Adrenal gland (tissue), 9 donors: ENCODE measurements at regions not wholly inside any gene's neighbourhood (a gene's known extent, or its start where the extent isn't known, plus 50 kb on each side); places are given as distances from the start of the nearest gene placed in this dataset.

ENCODE experiments used
- DNase-seq, 7 donors: peaks; one replicate each; pipeline ENCODE4 v3.0.0-alpha.2; 2019 to 2020
- H3K27ac ChIP-seq, 5 donors: fragments of 200-600 bp; sonication (generic) in 4 of 5; 1 replicate in 3 of 5; 2 replicates in 2 of 5; pipeline versions ENCODE4 v1.5.1 to v1.8.0; 2016 to 2020; ENCODE audit warnings: mild to moderate bottlenecking in 1 of 5
- H3K27me3 ChIP-seq: fragments of 200-600 bp; 2 replicates; pipeline ENCODE4 v1.8.0; 2021
- H3K36me3 ChIP-seq, 2 donors: fragments of 200-600 bp; replicated peaks in 1 of 2; 1 replicate in 1 of 2; 2 replicates in 1 of 2; pipeline versions ENCODE4 v1.5.1 to v1.8.0; 2018 to 2022
- H3K4me1 ChIP-seq, 2 donors: fragments of 200-600 bp; replicated peaks in 1 of 2; 1 replicate in 1 of 2; 2 replicates in 1 of 2; pipeline versions ENCODE4 v1.5.1 to v1.8.0; 2018 to 2021
- H3K4me3 ChIP-seq, 4 donors: fragments of 200-600 bp; sonication (generic) in 3 of 4; one replicate each; pipeline ENCODE4 v1.5.1; 2016 to 2018
- H3K9me3 ChIP-seq, 3 donors: fragments of 200-600 bp; sonication (generic) in 1 of 3; replicated peaks in 1 of 3; 1 replicate in 2 of 3; 2 replicates in 1 of 3; pipeline versions ENCODE4 v1.5.1 to v1.8.0; 2016 to 2021
- POLR2A ChIP-seq, 2 donors: fragments of 450-650 bp; IDR thresholded peaks; one replicate each; pipeline ENCODE4 v1.6.1; 2017; ENCODE audit warnings: antibody characterized with exemption in 2 of 2, mild to moderate bottlenecking in 2 of 2, moderate library complexity in 1 of 2
- WGBS, 4 donors: extraction: QIAGEN DNeasy Blood & Tissue Kit in 2 of 4; methylation state at CpG; one replicate each; pipeline versions ENCODE4 v1.1.5 to v1.1.7; 2013 to 2017; 5-methylcytosine and 5-hydroxymethylcytosine counted together
- intact Hi-C, 2 donors: fragments of 100-400 bp; cut with DNase I; formaldehyde crosslinking; loops; one replicate each; pipeline versions ENCODE4 v1.14.1 to v1.15.0; 2022 to 2023
- TF ChIP-seq, protein P1 (sequence below), 6 experiments: fragments of 450-650 bp in 4 of 6; fragments of 200-600 bp in 2 of 6; sonication (generic) in 1 of 6; IDR thresholded peaks; 1 replicate in 5 of 6; 2 replicates in 1 of 6; pipeline versions ENCODE4 v1.5.1 to v1.8.0; 2016 to 2021; ENCODE audit warnings: antibody characterized with exemption in 6 of 6, mild to moderate bottlenecking in 2 of 6, moderate library complexity in 1 of 6
- donor health status: healthy with polysubstance abuse.
- donor health status: Bipolar disorder and iron deficiency.
- donor health status: DM: yes; HTN: yes; CAD: no.
- donor health status: DM: no; HTN: no; CAD: no.
- donor health status: DM: no; HTN: no; CAD: no.

- Histone ChIP-seq H3K36me3 (no peaks in the 10 kb centered on the region), H3K27me3 (no peaks in the 10 kb centered on the region), H3K9me3 (no peaks in the 10 kb centered on the region), H3K4me1 (no peaks in the 10 kb centered on the region), H3K27ac (no peak overlapping the region), H3K4me3 (no peak overlapping the region)
- intact Hi-C loops, result no loop called here
- DNase-seq, result no peak
- TF ChIP-seq, protein P1, sequence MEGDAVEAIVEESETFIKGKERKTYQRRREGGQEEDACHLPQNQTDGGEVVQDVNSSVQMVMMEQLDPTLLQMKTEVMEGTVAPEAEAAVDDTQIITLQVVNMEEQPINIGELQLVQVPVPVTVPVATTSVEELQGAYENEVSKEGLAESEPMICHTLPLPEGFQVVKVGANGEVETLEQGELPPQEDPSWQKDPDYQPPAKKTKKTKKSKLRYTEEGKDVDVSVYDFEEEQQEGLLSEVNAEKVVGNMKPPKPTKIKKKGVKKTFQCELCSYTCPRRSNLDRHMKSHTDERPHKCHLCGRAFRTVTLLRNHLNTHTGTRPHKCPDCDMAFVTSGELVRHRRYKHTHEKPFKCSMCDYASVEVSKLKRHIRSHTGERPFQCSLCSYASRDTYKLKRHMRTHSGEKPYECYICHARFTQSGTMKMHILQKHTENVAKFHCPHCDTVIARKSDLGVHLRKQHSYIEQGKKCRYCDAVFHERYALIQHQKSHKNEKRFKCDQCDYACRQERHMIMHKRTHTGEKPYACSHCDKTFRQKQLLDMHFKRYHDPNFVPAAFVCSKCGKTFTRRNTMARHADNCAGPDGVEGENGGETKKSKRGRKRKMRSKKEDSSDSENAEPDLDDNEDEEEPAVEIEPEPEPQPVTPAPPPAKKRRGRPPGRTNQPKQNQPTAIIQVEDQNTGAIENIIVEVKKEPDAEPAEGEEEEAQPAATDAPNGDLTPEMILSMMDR (IDR thresholded peaks at IDR 0.05), result no peak
- TF ChIP-seq POLR2A (IDR thresholded peaks at IDR 0.05), result no peak
Observed at GRCh38 chr5:102578362-102578761, 79.6 kb upstream of the SLCO6A1 start.

- H3K4me3 ChIP-seq, result no peak overlapping the region
- H3K36me3 ChIP-seq, result no peaks in the 10 kb centered on the region
- no peak overlapping the region for H3K27ac ChIP-seq
- 89 to 92% (median 91%) methylated on average over 1 of the region's 1 CpG for WGBS, 4 donors
- DNase-seq, result no peak
- H3K27me3 ChIP-seq, result no peaks in the 10 kb centered on the region
- intact Hi-C loops, result no loop called here
- H3K9me3 ChIP-seq, result no peaks in the 10 kb centered on the region
- no peaks in the 10 kb centered on the region for H3K4me1 ChIP-seq
- no peak for TF ChIP-seq POLR2A (IDR thresholded peaks at IDR 0.05)
Observed at GRCh38 chr5:102579379-102579778, 80.6 kb upstream of the SLCO6A1 start.

- Histone ChIP-seq H3K36me3 (no peaks in the 10 kb centered on the region), H3K27me3 (no peaks in the 10 kb centered on the region), H3K4me3 (no peak overlapping the region), H3K27ac (no peak overlapping the region), H3K9me3 (no peaks in the 10 kb centered on the region), H3K4me1 (no peaks in the 10 kb centered on the region)
- intact Hi-C loops, result loop anchor here in 1 of 2 donors (10.0 kb wide), 2 partner anchors 84 to 564 kb away; no protein-coding TSS in a partner anchor
- DNase-seq, result no peak
- TF ChIP-seq, protein P1 (IDR thresholded peaks at IDR 0.05), result no peak
- TF ChIP-seq POLR2A (IDR thresholded peaks at IDR 0.05), result no peak
Observed at GRCh38 chr5:102581011-102581410, 82.2 kb upstream of the SLCO6A1 start.

DNA sequence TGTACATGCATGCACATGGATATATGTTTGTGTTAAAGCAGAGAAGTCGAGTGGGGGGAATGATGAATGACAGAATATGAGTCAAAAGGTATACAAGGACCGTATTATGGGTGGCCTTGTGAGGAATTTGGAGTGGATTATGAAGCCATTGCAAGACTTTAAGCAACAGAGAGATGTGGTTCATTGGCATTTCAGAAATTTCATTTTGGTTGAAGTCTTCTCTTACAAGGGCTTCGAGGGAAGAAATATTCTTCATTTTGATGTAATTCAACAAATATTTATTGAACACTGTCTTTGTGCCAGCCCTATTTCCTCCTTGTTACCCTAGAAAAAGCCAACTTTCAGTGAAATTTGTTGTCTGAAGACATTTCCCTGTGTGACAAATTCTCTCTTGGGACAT lies 83.9 kb upstream of the SLCO6A1 start:
- H3K9me3 ChIP-seq, result no peaks in the 10 kb centered on the region
- H3K27me3 ChIP-seq, result no peaks in the 10 kb centered on the region
- no peak overlapping the region for H3K4me3 ChIP-seq
- no peaks in the 10 kb centered on the region for H3K4me1 ChIP-seq
- TF ChIP-seq, protein P1 (IDR thresholded peaks at IDR 0.05), result no peak
- TF ChIP-seq POLR2A (IDR thresholded peaks at IDR 0.05), result no peak
- no peak overlapping the region for H3K27ac ChIP-seq
- intact Hi-C loops, result loop anchor here in 1 of 2 donors (10.0 kb wide), 2 partner anchors 82 to 562 kb away; no protein-coding TSS in a partner anchor
- WGBS, 4 donors, result 57 to 70% (median 62%) methylated on average over 3 of the region's 3 CpGs
- no peak for DNase-seq
- H3K36me3 ChIP-seq, result no peaks in the 10 kb centered on the region

DNA sequence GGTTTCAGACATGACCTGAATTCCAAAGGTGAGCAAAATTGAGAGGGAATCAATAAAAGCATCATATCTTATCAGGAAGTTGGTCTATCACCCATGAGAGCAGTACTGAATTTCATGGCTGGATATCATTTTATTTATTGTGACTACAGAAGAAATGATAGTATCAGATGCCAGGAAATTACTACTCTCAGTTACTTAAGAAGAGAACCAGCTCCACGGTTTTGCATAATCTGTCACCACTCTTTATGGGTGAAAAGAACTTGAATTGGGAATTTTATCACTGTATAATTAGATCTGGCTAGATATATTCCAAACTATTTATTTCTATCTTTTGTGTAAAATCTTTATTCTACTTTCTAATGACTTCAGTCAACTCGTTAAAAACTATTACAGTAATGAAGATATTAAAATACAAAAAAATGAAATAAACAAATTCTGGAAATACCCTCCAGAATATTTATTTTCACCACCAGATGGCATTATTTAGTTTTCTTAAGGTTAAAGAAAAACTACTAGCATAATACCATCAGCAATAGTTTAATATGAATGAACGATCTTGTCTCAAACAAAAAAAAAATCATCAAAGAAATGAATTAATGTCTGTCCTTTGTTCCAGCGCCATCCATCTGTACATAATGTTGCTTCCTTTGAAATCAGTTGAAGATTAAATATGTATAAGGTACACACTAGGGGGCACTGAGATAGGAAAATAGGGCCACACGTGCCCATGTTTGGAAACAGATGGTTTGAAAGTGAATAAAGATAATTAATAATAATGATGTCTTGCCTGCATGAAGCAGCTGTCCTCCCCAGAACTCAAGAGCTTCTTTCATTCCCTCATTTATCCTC lies 84.7 kb upstream of the SLCO6A1 start:
- H3K9me3 ChIP-seq, result no peaks in the 10 kb centered on the region
- WGBS, 4 donors, result 14 to 20% (median 19%) methylated on average over 5 of the region's 5 CpGs
- no peak for DNase-seq
- peak overlapping the region in 1 of 4 donors; percentile 6 for H3K4me3 ChIP-seq
- intact Hi-C loops, result loop anchor here in 1 of 2 donors (10.0 kb wide), 2 partner anchors 81 to 561 kb away; no protein-coding TSS in a partner anchor
- no peak overlapping the region for H3K27ac ChIP-seq
- H3K27me3 ChIP-seq, result no peaks in the 10 kb centered on the region
- TF ChIP-seq POLR2A (IDR thresholded peaks at IDR 0.05), result no peak
- TF ChIP-seq, protein P1 (IDR thresholded peaks at IDR 0.05), result peak; percentile 1 to 73 (median 54)
- no peaks in the 10 kb centered on the region for H3K4me1 ChIP-seq
- H3K36me3 ChIP-seq, result no peaks in the 10 kb centered on the region
